ENCODE measurements at regions not wholly inside any gene's neighbourhood (a gene's known extent, or its start where the extent isn't known, plus 50 kb on each side); places are given as distances from the start of the nearest gene placed in this dataset.

DNA sequence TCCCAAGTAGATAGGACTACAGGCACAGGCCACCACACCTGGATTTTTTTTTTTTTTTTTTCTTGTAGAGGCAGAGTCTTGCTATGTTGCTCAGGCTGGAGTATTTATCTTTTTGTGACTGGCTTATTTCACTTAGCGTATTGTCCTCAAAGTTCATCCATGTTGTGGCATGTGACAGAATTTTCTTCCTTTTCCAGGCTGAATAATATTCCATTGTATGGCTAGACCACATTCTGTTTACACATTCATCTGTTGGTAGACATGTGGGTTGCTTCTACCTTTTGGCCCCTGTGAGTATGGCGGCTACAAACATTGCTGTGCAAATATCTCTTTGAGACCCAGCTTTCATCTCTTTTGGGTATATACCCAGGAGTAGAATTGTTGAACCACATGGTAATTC is 160.2 kb upstream of the SMAD3 start:
- Histone ChIP-seq H3K4me1 (peaks cover 20% of the 10 kb centered on the region), H3K4me3 (no peak overlapping the region), H3K27me3 (no peaks in the 10 kb centered on the region), H3K27ac (no peak overlapping the region), H3K36me3 (no peaks in the 10 kb centered on the region), H3K9me3 (no peaks in the 10 kb centered on the region)
- DNase-seq (no peak), ATAC-seq (no peak)
- TF ChIP-seq, protein P1, sequence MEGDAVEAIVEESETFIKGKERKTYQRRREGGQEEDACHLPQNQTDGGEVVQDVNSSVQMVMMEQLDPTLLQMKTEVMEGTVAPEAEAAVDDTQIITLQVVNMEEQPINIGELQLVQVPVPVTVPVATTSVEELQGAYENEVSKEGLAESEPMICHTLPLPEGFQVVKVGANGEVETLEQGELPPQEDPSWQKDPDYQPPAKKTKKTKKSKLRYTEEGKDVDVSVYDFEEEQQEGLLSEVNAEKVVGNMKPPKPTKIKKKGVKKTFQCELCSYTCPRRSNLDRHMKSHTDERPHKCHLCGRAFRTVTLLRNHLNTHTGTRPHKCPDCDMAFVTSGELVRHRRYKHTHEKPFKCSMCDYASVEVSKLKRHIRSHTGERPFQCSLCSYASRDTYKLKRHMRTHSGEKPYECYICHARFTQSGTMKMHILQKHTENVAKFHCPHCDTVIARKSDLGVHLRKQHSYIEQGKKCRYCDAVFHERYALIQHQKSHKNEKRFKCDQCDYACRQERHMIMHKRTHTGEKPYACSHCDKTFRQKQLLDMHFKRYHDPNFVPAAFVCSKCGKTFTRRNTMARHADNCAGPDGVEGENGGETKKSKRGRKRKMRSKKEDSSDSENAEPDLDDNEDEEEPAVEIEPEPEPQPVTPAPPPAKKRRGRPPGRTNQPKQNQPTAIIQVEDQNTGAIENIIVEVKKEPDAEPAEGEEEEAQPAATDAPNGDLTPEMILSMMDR (IDR thresholded peaks at IDR 0.05), result no peak
- intact Hi-C loops (cut with DNase I), result no loop called here

DNA sequence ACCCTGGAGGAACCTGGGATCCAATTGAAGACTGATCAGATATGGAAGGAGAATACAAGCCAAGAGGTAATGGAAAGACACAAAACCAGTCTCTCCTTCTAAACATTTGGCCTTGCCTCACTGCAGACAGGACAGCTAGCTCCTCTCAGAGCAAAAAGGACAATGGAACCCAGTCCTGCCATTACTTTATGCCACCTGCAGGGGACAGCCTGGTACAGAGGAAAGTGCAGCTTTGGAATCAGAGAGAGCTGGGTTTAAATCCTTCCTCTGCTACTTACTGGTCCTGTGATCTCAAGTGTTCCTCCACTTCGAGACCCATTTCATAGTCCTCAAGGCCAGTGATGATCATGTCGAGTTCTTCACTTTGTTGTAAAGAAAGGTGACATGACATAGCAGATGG is 159.4 kb upstream of the SMAD3 start:
- Histone ChIP-seq H3K4me1 (peaks cover 20% of the 10 kb centered on the region), H3K27me3 (no peaks in the 10 kb centered on the region), H3K4me3 (no peak overlapping the region), H3K27ac (no peak overlapping the region), H3K9me3 (no peaks in the 10 kb centered on the region), H3K36me3 (no peaks in the 10 kb centered on the region)
- intact Hi-C loops (cut with DNase I), result no loop called here
- DNase-seq, result no peak
- TF ChIP-seq, protein P1 (IDR thresholded peaks at IDR 0.05), result peak; percentile 13
- ATAC-seq, result no peak

DNA sequence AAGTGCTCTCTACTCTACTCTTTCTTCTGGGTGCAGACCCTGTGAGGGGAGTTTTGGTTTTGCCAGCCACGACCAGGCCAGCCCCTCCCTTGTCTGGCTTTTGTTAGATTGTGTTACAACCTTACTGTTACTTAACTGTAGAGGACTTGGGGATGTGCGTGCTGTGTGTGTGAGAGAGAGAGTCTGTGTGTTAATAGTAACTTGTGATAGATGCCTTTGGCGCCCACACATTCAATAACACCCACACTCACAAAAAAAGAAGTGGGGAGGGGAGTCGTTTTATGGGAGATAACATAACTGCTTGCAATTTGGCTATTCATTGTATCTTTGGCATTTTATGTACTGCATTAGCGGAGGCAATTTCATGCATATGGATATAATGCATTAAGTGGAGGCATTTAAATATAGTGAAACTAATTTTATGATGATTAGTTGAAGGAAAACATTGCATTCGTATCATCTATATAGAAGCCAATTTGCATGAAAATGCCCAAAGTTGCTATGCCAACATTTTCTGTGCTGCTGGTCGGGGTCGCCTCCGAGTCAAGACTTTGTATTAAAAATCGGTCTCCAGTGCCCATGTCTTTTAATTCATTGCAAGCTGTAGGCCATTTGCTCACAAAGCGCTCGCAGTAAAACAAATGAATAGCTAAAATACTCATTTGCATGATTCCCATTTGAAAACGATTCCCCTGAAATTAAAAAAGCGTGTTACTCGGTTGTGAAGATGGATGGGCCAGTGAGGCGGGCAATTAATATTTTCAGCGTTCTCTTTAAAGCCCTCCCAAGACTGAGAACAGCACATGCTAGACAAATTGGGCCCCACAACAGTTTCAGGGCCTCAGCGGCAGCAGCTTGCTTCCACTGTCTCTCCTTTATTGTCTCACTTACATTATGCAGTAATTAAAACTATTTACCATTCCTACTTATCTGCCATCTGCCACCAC is 158.5 kb upstream of the SMAD3 start:
- DNase-seq, result no peak

DNA sequence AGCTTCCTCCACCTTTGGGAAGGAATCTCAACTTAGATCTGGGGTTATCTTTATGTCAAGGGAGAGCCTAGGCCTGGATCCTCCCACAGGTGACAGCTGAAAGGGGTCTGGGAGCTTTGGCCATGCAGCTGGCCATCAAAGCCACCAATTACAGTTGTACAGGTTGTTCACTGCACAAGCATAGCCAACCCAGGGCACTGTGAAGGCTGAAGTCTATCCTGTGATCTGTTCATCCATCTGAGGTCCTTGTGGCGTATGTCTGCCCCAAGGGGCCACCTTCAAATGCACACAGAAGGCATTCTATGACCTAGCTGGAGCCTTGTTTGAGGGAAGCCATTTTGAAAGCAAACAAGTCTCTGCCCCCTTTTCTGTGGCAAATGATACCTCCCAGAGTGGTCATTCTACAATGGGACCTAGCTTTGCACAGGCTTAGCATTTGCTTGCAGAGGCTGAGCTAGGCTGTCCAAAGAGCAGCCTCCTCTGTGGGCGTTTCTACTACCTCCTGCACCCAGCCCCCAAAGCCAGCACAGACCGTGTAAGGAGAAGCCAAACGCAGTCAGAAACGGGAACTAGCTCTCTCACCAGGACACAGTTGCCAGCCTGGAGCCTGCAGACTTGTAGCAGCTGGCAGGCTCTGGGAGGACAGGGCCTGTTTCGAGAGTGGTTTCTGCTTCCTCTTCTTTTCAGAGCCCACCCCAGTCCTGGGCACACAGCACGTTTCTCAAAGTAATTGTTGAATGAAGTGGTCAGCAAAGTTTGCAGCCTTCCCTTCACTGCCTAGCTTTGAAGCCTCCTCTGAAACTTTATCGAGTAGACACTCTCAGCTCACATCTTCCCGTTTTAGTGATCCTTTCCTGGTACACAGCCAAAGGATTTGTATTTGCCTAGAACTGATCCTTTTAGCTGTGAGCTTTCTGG is 157.3 kb upstream of the SMAD3 start:
- intact Hi-C loops (cut with DNase I), result no loop called here
- TF ChIP-seq, protein P1 (IDR thresholded peaks at IDR 0.05), result no peak
- Histone ChIP-seq H3K27ac (peak overlapping the region; percentile 55), H3K9me3 (no peaks in the 10 kb centered on the region), H3K4me3 (no peak overlapping the region), H3K4me1 (peaks cover 16% of the 10 kb centered on the region), H3K36me3 (no peaks in the 10 kb centered on the region), H3K27me3 (no peaks in the 10 kb centered on the region)
- peak; percentile 87 for ATAC-seq
- DNase-seq, result peak; percentile 74

More for the DNA sequence above, 158.5 kb upstream of the SMAD3 start:
- H3K36me3 ChIP-seq, result no peaks in the 10 kb centered on the region
- intact Hi-C loops (cut with DNase I), result no loop called here
- ATAC-seq, result no peak
- H3K4me1 ChIP-seq, result peaks cover 16% of the 10 kb centered on the region
- H3K27me3 ChIP-seq, result no peaks in the 10 kb centered on the region
- H3K27ac ChIP-seq, result no peak overlapping the region
- H3K4me3 ChIP-seq, result no peak overlapping the region
- H3K9me3 ChIP-seq, result no peaks in the 10 kb centered on the region
- TF ChIP-seq, protein P1 (IDR thresholded peaks at IDR 0.05), result no peak

DNA sequence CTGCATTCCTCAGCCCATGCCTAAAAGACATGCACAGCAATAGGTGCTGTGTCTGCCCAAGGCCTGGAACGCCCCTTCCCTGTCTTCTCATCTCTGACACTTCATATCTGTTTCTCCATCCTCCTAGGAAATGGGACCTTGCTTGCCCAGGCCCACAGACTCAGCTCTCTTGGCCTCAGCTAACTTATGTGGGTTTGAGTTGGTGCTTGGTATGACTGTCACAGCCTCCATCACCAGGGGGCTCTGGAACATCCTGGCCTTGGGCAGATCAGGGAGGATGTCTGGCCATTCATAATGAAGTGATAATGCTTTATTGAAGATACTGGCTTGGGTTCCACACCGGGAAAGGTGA is 156.7 kb upstream of the SMAD3 start:
- no peak for DNase-seq
- H3K4me1 ChIP-seq, result peaks cover 16% of the 10 kb centered on the region
- intact Hi-C loops (cut with DNase I), result no loop called here
- no peak for ATAC-seq
- H3K4me3 ChIP-seq, result no peak overlapping the region
- H3K36me3 ChIP-seq, result no peaks in the 10 kb centered on the region
- TF ChIP-seq, protein P1 (IDR thresholded peaks at IDR 0.05), result no peak
- peak overlapping the region; percentile 55 for H3K27ac ChIP-seq
- no peaks in the 10 kb centered on the region for H3K27me3 ChIP-seq
- no peaks in the 10 kb centered on the region for H3K9me3 ChIP-seq
